ENCODE measurements at regions not wholly inside any gene's neighbourhood (a gene's known extent, or its start where the extent isn't known, plus 50 kb on each side); places are given as distances from the start of the nearest gene placed in this dataset.

GRCh38 chr14:79967001-79967400, 244.3 kb downstream of the DIO2 start:
- Histone ChIP-seq H3K4me3 (no peak overlapping the region), H3K4me1 (replicated peaks in 1 of 2; ENCODE audit: control insufficient read depth in 2 of 2, insufficient read depth in 2 of 2, low read length in 2 of 2) (no peaks in the 10 kb centered on the region), H3K9me1 (ENCODE audit: control insufficient read depth, insufficient read depth, low read length) (no peaks in the 10 kb centered on the region), H4K20me1 (replicated peaks; ENCODE audit: control insufficient read depth, insufficient read depth, low read length) (no peaks in the 10 kb centered on the region), H3K27me3 (ENCODE audit: control insufficient read depth in 2 of 2, insufficient read depth in 2 of 2, low read length in 2 of 2) (no peaks in the 10 kb centered on the region), H3K9ac (ENCODE audit: insufficient read depth in 1 of 2, low read depth in 2 of 2, low read length in 2 of 2) (no peak overlapping the region), H3K4me2 (ENCODE audit: insufficient read depth, low read length) (no peak overlapping the region), H3K9me3 (replicated peaks; ENCODE audit: control insufficient read depth, insufficient read depth, low read depth, low read length) (no peaks in the 10 kb centered on the region), H2AFZ (ENCODE audit: low read depth, low read length) (no peak overlapping the region), H3K27ac (ENCODE audit: extremely low read depth, low read depth, low read length) (no peak overlapping the region), H3K36me3 (ENCODE audit: control insufficient read depth, insufficient read depth, low read length) (no peaks in the 10 kb centered on the region), H3K79me2 (ENCODE audit: control insufficient read depth, insufficient read depth, low read length) (no peaks in the 10 kb centered on the region)
- ATAC-seq, result no peak
- intact Hi-C loops (cut with micrococcal nuclease), result no loop called here
- in situ Hi-C loops (cut with MboI), result no loop called here
- CTCF ChIA-PET (ENCODE audit: low intra/inter-chr PET ratio), result no interaction called here
- DNase-seq (ENCODE audit: extremely low read depth in 1 of 4, low spot score in 3 of 4), result no peak
- POLR2A ChIA-PET, result no interaction called here
- TF ChIP-seq TCF7 (IDR thresholded peaks at IDR 0.05; ENCODE audit: borderline replicate concordance), result no peak
- FAIRE-seq, result no peak
- no TSS peak for BruUV-seq (replicated peaks)

GRCh38 chr14:79965896-79966295, 245.4 kb downstream of the DIO2 start:
- H3K79me2 ChIP-seq (ENCODE audit: control insufficient read depth, insufficient read depth, low read length), result no peaks in the 10 kb centered on the region
- no peaks in the 10 kb centered on the region for H4K20me1 ChIP-seq (replicated peaks; ENCODE audit: control insufficient read depth, insufficient read depth, low read length)
- no peaks in the 10 kb centered on the region for H3K9me1 ChIP-seq (ENCODE audit: control insufficient read depth, insufficient read depth, low read length)
- ChIA-PET POLR2A (no interaction called here), CTCF (ENCODE audit: low intra/inter-chr PET ratio) (no interaction called here)
- no peak overlapping the region for H2AFZ ChIP-seq (ENCODE audit: low read depth, low read length)
- WGBS (ENCODE audit: insufficient coverage, low coverage, missing lambda C conversion rate), result 0% methylated on average over 2 of the region's 2 CpGs
- no peak for ATAC-seq
- no peaks in the 10 kb centered on the region for H3K4me1 ChIP-seq (replicated peaks in 1 of 2; ENCODE audit: control insufficient read depth in 2 of 2, insufficient read depth in 2 of 2, low read length in 2 of 2)
- TF ChIP-seq FOXA3 (CRISPR knock-in tag; conservative IDR thresholded peaks at IDR 0.05 in 1 of 2, IDR thresholded peaks at IDR 0.05 in 1 of 2) (no peak), FOXP1 (CRISPR knock-in tag; IDR thresholded peaks at IDR 0.05) (no peak), ZNF133 (CRISPR knock-in tag; IDR thresholded peaks at IDR 0.05) (no peak), FOXK2 (conservative IDR thresholded peaks at IDR 0.05 in 1 of 2, IDR thresholded peaks at IDR 0.05 in 1 of 2; ENCODE audit: low read depth in 2 of 2) (no peak), RUNX1 (IDR thresholded peaks at IDR 0.05; ENCODE audit: low read depth) (no peak), HCFC1 (IDR thresholded peaks at IDR 0.05; ENCODE audit: low read depth, low read length) (no peak)
- intact Hi-C loops (cut with micrococcal nuclease), result no loop called here
- no TSS peak for BruUV-seq (replicated peaks)
- H3K9me3 ChIP-seq (replicated peaks; ENCODE audit: control insufficient read depth, insufficient read depth, low read depth, low read length), result no peaks in the 10 kb centered on the region
- no peak overlapping the region for H3K4me3 ChIP-seq
- H3K36me3 ChIP-seq (ENCODE audit: control insufficient read depth, insufficient read depth, low read length), result no peaks in the 10 kb centered on the region
- no peak overlapping the region for H3K4me2 ChIP-seq (ENCODE audit: insufficient read depth, low read length)
- H3K27me3 ChIP-seq (ENCODE audit: control insufficient read depth in 2 of 2, insufficient read depth in 2 of 2, low read length in 2 of 2), result no peaks in the 10 kb centered on the region
- no peak for DNase-seq (ENCODE audit: extremely low read depth in 1 of 4, low spot score in 3 of 4)
- in situ Hi-C loops (cut with MboI), result no loop called here
- H3K27ac ChIP-seq (ENCODE audit: extremely low read depth, low read depth, low read length), result no peak overlapping the region
- no peak for FAIRE-seq
- no peak overlapping the region for H3K9ac ChIP-seq (ENCODE audit: insufficient read depth in 1 of 2, low read depth in 2 of 2, low read length in 2 of 2)
